Natural killer cell (primary cell): ENCODE measurements at regions not wholly inside any gene's neighbourhood (a gene's known extent, or its start where the extent isn't known, plus 50 kb on each side); places are given as distances from the start of the nearest gene placed in this dataset.

Experiments used
- ATAC-seq, 3 donors: fragments of 150-1000 bp in 2 of 3; fragments of 200-7000 bp in 1 of 3; cut with Tn5 transposase; 1 replicate in 1 of 3; 2 replicates in 2 of 3; pipeline ENCODE4 v1.10.0; 2021; ENCODE audit warnings: mild to moderate bottlenecking in 2 of 3, moderate library complexity in 2 of 3
- DNase-seq, 2 donors: peaks; one replicate each; pipeline versions ENCODE4 v3.0.0 to v3.0.0-alpha.2; 2013 to 2021; ENCODE audit warnings: mixed read lengths in 1 of 2
- H3K27ac ChIP-seq: one replicate; pipeline ENCODE4 v1.5.1; 2013; ENCODE audit warnings: mild to moderate bottlenecking, low read length
- H3K27me3 ChIP-seq: one replicate; pipeline ENCODE4 v1.6.1; 2013; ENCODE audit warnings: low read length; ENCODE audit not compliant: control insufficient read depth, insufficient read depth
- H3K36me3 ChIP-seq: one replicate; pipeline ENCODE4 v1.6.1; 2013; ENCODE audit warnings: low read length; ENCODE audit not compliant: control insufficient read depth, insufficient read depth
- H3K4me1 ChIP-seq: one replicate; pipeline ENCODE4 v1.6.1; 2013; ENCODE audit warnings: low read length; ENCODE audit not compliant: control insufficient read depth, insufficient read depth
- H3K4me3 ChIP-seq: one replicate; pipeline ENCODE4 v1.5.1; 2013; ENCODE audit warnings: low read length
- H3K9me3 ChIP-seq: one replicate; pipeline ENCODE4 v1.6.1; 2013; ENCODE audit warnings: low read length; ENCODE audit not compliant: control insufficient read depth, insufficient read depth
- H3K27ac Mint-ChIP-seq, 2 donors: one replicate each; pipeline ENCODE4 v1.8.0; 2022; ENCODE audit warnings: mild to moderate bottlenecking in 2 of 2, mixed read lengths in 2 of 2, moderate library complexity in 1 of 2
- H3K27me3 Mint-ChIP-seq, 2 donors: one replicate each; pipeline ENCODE4 v1.8.0; 2022; ENCODE audit warnings: low read depth in 2 of 2, mixed read lengths in 2 of 2
- H3K36me3 Mint-ChIP-seq: one replicate; pipeline ENCODE4 v1.8.0; 2022; ENCODE audit warnings: mixed read lengths
- H3K4me1 Mint-ChIP-seq, 2 donors: one replicate each; pipeline ENCODE4 v1.8.0; 2022; ENCODE audit warnings: mixed read lengths in 2 of 2
- H3K4me3 Mint-ChIP-seq: one replicate; pipeline ENCODE4 v1.8.0; 2022; ENCODE audit warnings: mild to moderate bottlenecking, moderate library complexity, mixed read lengths
- H3K9me3 Mint-ChIP-seq, 2 donors: one replicate each; pipeline ENCODE4 v1.8.0; 2022; ENCODE audit warnings: mixed read lengths in 2 of 2
- CTCF ChIP-seq: fragments of 200-600 bp; IDR thresholded peaks from one replicate; pipeline ENCODE4 v1.8.0; 2022; ENCODE audit warnings: antibody characterized with exemption
- WGBS: methylation state at CpG from one replicate; pipeline ENCODE4 v1.1.7; 2013; ENCODE audit warnings: missing lambda C conversion rate; ENCODE audit not compliant: insufficient coverage; 5-methylcytosine and 5-hydroxymethylcytosine counted together
- intact Hi-C: fragments of 100-400 bp; cut with micrococcal nuclease; formaldehyde crosslinking; loops from one replicate; pipeline ENCODE4 v1.14.2; 2022

- Mint-ChIP-seq H3K4me3 (peak overlapping the region; percentile 78), H3K27me3 (no peaks in the 10 kb centered on the region), H3K4me1 (peaks cover 26 to 36% of the 10 kb centered on the region in 2 donors), H3K9me3 (no peaks in the 10 kb centered on the region), H3K36me3 (no peaks in the 10 kb centered on the region), H3K27ac (peak overlapping the region; percentile 76 to 81)
- no peaks in the 10 kb centered on the region for H3K27me3 ChIP-seq
- no peak for TF ChIP-seq CTCF
- WGBS: 84% methylated on average over 2 of the region's 3 CpGs
- ATAC-seq (no peak), DNase-seq (no peak)
- no peaks in the 10 kb centered on the region for H3K9me3 ChIP-seq
- peaks cover 2% of the 10 kb centered on the region for H3K4me1 ChIP-seq
- intact Hi-C loops: no loop called here
- H3K36me3 ChIP-seq: no peaks in the 10 kb centered on the region
- H3K4me3 ChIP-seq: no peak overlapping the region
- peak overlapping the region; percentile 30 for H3K27ac ChIP-seq
These were observed 75.0 kb downstream of the FAT4 start for GRCh38 chr4:125389713-125390112.

DNA sequence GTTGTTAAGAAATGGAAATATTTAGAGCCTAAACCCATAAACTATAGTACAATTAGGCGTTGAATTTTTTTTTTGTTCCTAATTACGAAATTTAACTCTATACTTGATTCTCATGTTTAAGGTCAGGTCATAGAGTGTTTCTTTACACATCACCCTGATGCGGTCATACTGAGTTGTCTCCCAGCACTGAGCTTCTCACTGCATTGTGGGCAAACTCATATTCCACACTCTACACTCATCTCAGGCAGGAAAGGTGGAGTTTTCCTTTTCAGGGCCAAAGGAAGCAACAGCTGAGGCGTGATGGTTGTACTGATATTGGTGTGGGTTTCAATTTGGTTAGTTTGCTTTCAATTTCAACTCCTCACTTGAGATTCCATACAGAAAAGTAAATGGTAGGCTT is 75.4 kb downstream of the FAT4 start:
- ATAC-seq (peak; percentile 60 to 71 (median 71)), DNase-seq (no peak)
- Mint-ChIP-seq H3K9me3 (no peaks in the 10 kb centered on the region), H3K27ac (peak overlapping the region; percentile 76 to 81), H3K4me1 (peaks cover 26 to 36% of the 10 kb centered on the region in 2 donors), H3K4me3 (peak overlapping the region; percentile 78), H3K36me3 (no peaks in the 10 kb centered on the region), H3K27me3 (no peaks in the 10 kb centered on the region)
- Histone ChIP-seq H3K4me1 (peaks cover 2% of the 10 kb centered on the region), H3K27ac (peak overlapping the region; percentile 30), H3K27me3 (no peaks in the 10 kb centered on the region), H3K4me3 (no peak overlapping the region), H3K9me3 (no peaks in the 10 kb centered on the region), H3K36me3 (no peaks in the 10 kb centered on the region)
- WGBS: 50% methylated on average over 1 of the region's 4 CpGs
- intact Hi-C loops: no loop called here
- TF ChIP-seq CTCF: no peak

DNA sequence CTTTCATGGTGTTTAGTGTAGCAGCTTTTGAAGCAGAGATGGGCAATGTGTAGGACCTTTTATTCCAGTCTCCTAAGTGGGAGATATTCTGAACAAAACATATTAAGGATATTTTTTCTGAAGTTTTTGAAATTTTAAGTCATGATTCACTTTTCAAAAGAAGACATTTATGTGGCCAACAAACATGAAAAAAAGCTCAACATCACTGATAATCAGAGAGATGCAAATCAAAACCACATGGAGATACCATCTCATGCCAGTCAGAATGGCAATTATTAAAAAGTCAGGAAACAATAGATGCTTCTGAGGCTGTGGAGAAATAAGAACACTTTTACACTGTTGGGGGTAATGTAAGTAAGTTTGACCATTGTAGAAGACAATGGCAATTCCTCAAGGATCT is 76.0 kb downstream of the FAT4 start:
- DNase-seq (no peak), ATAC-seq (no peak)
- H3K27ac ChIP-seq: peak overlapping the region; percentile 30
- H3K27ac Mint-ChIP-seq: peak overlapping the region; percentile 76 to 81
- peak overlapping the region; percentile 78 for H3K4me3 Mint-ChIP-seq
- TF ChIP-seq CTCF: no peak
- peaks cover 2% of the 10 kb centered on the region for H3K4me1 ChIP-seq
- H3K27me3 ChIP-seq: no peaks in the 10 kb centered on the region
- H3K4me3 ChIP-seq: no peak overlapping the region
- no peaks in the 10 kb centered on the region for H3K36me3 ChIP-seq
- no peaks in the 10 kb centered on the region for H3K27me3 Mint-ChIP-seq
- peaks cover 26 to 36% of the 10 kb centered on the region in 2 donors for H3K4me1 Mint-ChIP-seq
- intact Hi-C loops: no loop called here
- H3K9me3 Mint-ChIP-seq: no peaks in the 10 kb centered on the region
- no peaks in the 10 kb centered on the region for H3K36me3 Mint-ChIP-seq
- H3K9me3 ChIP-seq: no peaks in the 10 kb centered on the region

DNA sequence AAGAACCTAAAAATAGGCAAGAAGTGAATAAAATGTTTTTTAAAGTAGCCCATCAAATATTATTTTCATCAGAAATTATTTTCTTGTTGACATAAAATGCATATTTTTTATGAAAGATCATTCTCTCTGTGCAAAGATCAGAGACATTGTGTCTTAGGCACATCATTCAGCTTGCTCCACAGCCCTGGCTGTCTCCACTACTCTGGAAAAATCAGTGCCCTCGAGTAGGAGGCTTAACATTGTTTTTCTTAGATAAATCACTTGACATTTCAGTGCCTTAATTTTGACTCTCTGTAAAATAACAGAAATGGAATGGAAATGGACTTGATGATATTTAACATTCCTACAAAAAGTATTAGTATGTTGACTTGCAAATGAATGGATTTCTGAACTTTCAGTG is 77.9 kb downstream of the FAT4 start:
- H3K36me3 ChIP-seq: no peaks in the 10 kb centered on the region
- no peaks in the 10 kb centered on the region for H3K27me3 Mint-ChIP-seq
- H3K4me1 ChIP-seq: peaks cover 2% of the 10 kb centered on the region
- DNase-seq (no peak), ATAC-seq (no peak)
- H3K36me3 Mint-ChIP-seq: no peaks in the 10 kb centered on the region
- no peak overlapping the region for H3K27ac ChIP-seq
- intact Hi-C loops: no loop called here
- WGBS: 80% methylated on average over 1 of the region's 1 CpG
- H3K4me3 Mint-ChIP-seq: peak overlapping the region; percentile 55
- no peaks in the 10 kb centered on the region for H3K27me3 ChIP-seq
- peak overlapping the region in 1 of 2 donors; percentile 59 for H3K27ac Mint-ChIP-seq
- H3K9me3 Mint-ChIP-seq: no peaks in the 10 kb centered on the region
- no peak for TF ChIP-seq CTCF
- peaks cover 30 to 38% of the 10 kb centered on the region in 2 donors for H3K4me1 Mint-ChIP-seq
- no peaks in the 10 kb centered on the region for H3K9me3 ChIP-seq
- no peak overlapping the region for H3K4me3 ChIP-seq
